ENCODE measurements at regions not wholly inside any gene's neighbourhood (a gene's known extent, or its start where the extent isn't known, plus 50 kb on each side); places are given as distances from the start of the nearest gene placed in this dataset.
"Not testable (repeated sequence)": the region's sequence is repeated elsewhere in the genome, so short reads cannot be mapped to it uniquely, and the experiment has no call there.

DNA sequence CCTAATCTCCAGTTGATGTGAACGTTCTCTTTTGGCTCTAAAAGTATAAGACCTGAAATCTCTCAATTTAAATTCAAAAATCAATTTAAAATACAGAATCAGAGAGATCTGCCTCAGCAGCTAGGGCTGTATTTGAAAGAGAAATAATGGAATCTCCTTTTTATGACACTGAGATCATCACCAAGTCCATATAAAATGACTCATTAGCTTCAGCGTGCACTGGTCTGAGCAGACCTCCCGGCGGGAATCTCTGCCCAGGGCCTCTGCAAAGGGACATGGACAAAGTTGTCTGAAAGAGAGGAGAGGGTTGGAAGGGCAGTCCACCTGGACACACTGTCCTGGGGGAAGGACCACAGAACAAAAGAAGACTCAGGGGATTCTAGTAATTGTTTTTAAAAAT, 855.6 kb downstream of the EFNB2 start:
- no peak overlapping the region for H3K27ac Mint-ChIP-seq
- no peaks in the 10 kb centered on the region for H3K36me3 Mint-ChIP-seq
- no peaks in the 10 kb centered on the region for H3K4me1 Mint-ChIP-seq (ENCODE audit: low read depth)
- H3K4me3 Mint-ChIP-seq: no peak overlapping the region
- no peaks in the 10 kb centered on the region for H3K9me3 Mint-ChIP-seq (ENCODE audit: low read depth)
- no peaks in the 10 kb centered on the region for H3K27me3 Mint-ChIP-seq

GRCh38 chr13:105678072-105678471, 857.4 kb downstream of the EFNB2 start:
- Mint-ChIP-seq H3K4me1 (ENCODE audit: low read depth) (no peaks in the 10 kb centered on the region), H3K27me3 (no peaks in the 10 kb centered on the region), H3K4me3 (no peak overlapping the region), H3K27ac (no peak overlapping the region), H3K36me3 (no peaks in the 10 kb centered on the region), H3K9me3 (ENCODE audit: low read depth) (no peaks in the 10 kb centered on the region)

- no peaks in the 10 kb centered on the region for H3K9me3 Mint-ChIP-seq (ENCODE audit: low read depth)
- H3K27me3 Mint-ChIP-seq: no peaks in the 10 kb centered on the region
- no peak overlapping the region for H3K27ac Mint-ChIP-seq
- H3K36me3 Mint-ChIP-seq: no peaks in the 10 kb centered on the region
- no peak overlapping the region for H3K4me3 Mint-ChIP-seq
- H3K4me1 Mint-ChIP-seq (ENCODE audit: low read depth): no peaks in the 10 kb centered on the region
These were observed 862.6 kb downstream of the EFNB2 start for GRCh38 chr13:105672881-105673280.

DNA sequence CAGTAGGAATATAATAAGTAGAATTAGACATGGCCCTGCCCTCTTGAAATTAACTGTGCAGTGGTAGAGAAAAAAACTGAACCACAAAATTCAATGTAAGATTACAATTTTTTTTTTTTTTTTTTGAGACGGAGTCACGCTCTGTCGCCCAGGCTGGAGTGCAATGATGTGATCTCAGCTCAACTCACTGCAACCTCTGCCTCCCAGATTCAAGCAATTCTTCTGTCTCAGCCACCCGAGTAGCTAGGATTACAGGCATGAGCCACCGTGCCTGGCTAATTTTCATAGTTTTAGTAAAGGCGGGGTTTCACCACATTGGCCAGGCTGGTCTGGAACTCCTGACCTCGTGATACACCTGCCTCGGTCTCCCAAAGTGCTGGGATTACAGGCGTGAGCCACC, 864.3 kb downstream of the EFNB2 start:
- not testable (repeated sequence) for H3K4me3 Mint-ChIP-seq; H3K27me3 Mint-ChIP-seq; H3K9me3 Mint-ChIP-seq (ENCODE audit: low read depth); H3K27ac Mint-ChIP-seq; H3K36me3 Mint-ChIP-seq; H3K4me1 Mint-ChIP-seq (ENCODE audit: low read depth)

GRCh38 chr13:105670179-105670990, 865.1 kb downstream of the EFNB2 start:
- no peak overlapping the region for H3K27ac Mint-ChIP-seq
- no peaks in the 10 kb centered on the region for H3K36me3 Mint-ChIP-seq
- no peaks in the 10 kb centered on the region for H3K4me1 Mint-ChIP-seq (ENCODE audit: low read depth)
- no peaks in the 10 kb centered on the region for H3K27me3 Mint-ChIP-seq
- H3K9me3 Mint-ChIP-seq (ENCODE audit: low read depth): no peaks in the 10 kb centered on the region
- H3K4me3 Mint-ChIP-seq: no peak overlapping the region

- Mint-ChIP-seq H3K4me1 (ENCODE audit: low read depth) (no peaks in the 10 kb centered on the region), H3K36me3 (no peaks in the 10 kb centered on the region), H3K27ac (no peak overlapping the region), H3K27me3 (no peaks in the 10 kb centered on the region), H3K9me3 (ENCODE audit: low read depth) (no peaks in the 10 kb centered on the region), H3K4me3 (no peak overlapping the region)
These were observed 870.2 kb downstream of the EFNB2 start for GRCh38 chr13:105665284-105665683.

DNA sequence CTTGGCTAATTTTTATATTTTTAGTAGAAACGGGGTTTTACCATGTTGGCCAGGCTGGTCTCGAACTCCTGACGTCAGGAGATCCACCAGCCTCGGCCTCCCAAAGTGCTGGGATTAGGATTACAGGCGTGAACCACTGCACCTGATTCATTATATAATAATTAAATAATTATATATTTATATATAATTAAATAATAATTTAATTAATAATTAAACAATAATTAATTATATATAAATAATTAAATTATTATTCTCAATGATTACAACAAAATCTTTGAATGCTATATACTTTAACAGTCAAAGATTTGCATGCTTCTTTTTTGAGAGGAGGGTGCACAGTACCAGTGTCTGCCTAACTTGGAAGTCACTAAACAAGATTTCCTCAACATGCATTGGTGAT, 872.3 kb downstream of the EFNB2 start:
- Mint-ChIP-seq H3K27ac (no peak overlapping the region), H3K4me1 (ENCODE audit: low read depth) (no peaks in the 10 kb centered on the region), H3K27me3 (no peaks in the 10 kb centered on the region), H3K4me3 (no peak overlapping the region), H3K36me3 (no peaks in the 10 kb centered on the region), H3K9me3 (ENCODE audit: low read depth) (no peaks in the 10 kb centered on the region)

DNA sequence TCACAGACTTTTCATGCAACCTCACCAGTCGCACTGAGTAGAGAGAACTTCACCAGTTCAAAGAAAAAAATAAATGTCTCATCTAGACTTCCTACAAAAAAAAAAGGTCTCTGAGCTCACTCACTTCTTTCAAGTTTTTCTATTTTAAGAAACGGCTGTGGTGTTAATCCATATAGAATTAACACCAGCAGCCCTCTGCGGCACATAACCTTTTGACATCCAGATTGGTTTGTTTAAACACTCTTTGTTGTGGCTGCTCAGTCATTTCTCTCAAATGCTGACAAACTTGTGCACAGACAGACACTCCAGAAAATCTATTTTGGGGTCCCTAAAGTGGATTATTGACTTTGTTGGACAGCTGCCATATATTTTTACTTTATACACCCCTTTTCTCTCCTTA, 874.9 kb downstream of the EFNB2 start:
- Mint-ChIP-seq H3K27me3 (no peaks in the 10 kb centered on the region), H3K9me3 (ENCODE audit: low read depth) (no peaks in the 10 kb centered on the region)

DNA sequence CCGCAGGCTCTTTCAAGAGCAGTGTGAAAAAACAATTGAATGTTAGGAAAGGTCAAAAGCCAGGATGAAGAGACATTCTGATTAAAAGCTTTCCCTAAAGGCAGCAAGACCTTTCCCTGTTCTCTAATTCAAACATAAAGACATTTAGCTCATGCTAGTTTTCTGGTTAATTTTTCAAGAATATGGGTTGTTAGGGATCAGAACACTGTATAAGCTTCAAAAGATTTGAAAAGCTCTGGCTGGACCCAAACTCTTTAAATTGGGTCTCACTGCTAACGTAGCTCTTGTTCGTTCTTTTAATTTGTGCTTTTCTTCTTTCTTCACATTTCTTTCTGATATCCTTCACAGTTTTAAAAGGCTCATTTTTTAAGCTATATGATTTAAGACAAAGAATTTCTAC, 877.0 kb downstream of the EFNB2 start:
- no peaks in the 10 kb centered on the region for H3K36me3 Mint-ChIP-seq
- no peak overlapping the region for H3K4me3 Mint-ChIP-seq
- no peaks in the 10 kb centered on the region for H3K27me3 Mint-ChIP-seq
- no peaks in the 10 kb centered on the region for H3K9me3 Mint-ChIP-seq (ENCODE audit: low read depth)
- no peaks in the 10 kb centered on the region for H3K4me1 Mint-ChIP-seq (ENCODE audit: low read depth)
- no peak overlapping the region for H3K27ac Mint-ChIP-seq

More for the DNA sequence above, 874.9 kb downstream of the EFNB2 start:
- no peak overlapping the region for H3K4me3 Mint-ChIP-seq
- H3K27ac Mint-ChIP-seq: no peak overlapping the region
- H3K4me1 Mint-ChIP-seq (ENCODE audit: low read depth): no peaks in the 10 kb centered on the region
- H3K36me3 Mint-ChIP-seq: no peaks in the 10 kb centered on the region

- Mint-ChIP-seq H3K4me3 (no peak overlapping the region), H3K36me3 (no peaks in the 10 kb centered on the region), H3K27ac (no peak overlapping the region), H3K9me3 (ENCODE audit: low read depth) (peaks cover 4% of the 10 kb centered on the region), H3K27me3 (no peaks in the 10 kb centered on the region), H3K4me1 (ENCODE audit: low read depth) (no peaks in the 10 kb centered on the region)
These were observed 880.4 kb downstream of the EFNB2 start for GRCh38 chr13:105655046-105655445.

DNA sequence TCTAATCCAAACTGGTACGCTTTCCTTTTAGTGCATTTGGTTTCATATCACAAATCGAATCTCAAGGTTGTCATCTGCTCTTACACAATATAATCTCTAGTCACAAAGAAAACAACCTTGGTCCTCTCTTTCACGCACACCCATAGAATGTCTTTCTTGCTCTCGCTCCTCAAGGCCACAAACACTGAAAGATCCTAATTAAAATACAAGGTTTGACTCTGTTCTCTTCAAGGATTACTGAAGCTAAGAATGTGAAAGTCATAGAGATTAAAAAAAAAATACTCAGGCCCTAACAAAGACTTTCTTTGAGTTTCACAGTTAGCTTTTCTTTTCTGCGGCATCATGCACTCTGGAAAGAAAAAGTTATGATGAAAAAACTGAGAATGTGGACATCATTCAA, 891.5 kb downstream of the EFNB2 start:
- Mint-ChIP-seq H3K27ac (no peak overlapping the region), H3K4me3 (no peak overlapping the region), H3K9me3 (ENCODE audit: low read depth) (peaks cover 5% of the 10 kb centered on the region), H3K36me3 (no peaks in the 10 kb centered on the region), H3K4me1 (ENCODE audit: low read depth) (no peaks in the 10 kb centered on the region), H3K27me3 (no peaks in the 10 kb centered on the region)

DNA sequence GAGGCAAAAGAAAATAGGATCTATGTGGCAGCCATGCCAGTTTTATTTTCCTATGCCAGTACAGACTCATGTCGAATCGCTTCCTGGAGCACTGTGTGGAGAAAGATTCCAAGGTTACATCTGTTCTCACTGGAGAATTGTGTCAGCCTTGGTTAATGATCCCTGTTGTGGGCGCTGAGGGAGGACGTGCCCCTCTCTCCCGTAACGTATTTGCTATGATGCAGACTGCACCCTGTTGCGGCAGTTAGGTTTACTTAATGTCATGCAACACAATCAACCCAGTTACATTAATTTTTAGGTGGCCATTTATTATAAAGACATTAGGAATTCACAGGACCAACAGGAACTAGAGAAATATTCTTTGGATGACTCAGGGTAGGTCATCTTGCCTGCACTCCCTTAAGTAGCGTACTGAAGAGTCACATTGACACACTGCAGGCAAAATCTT, 892.9 kb downstream of the EFNB2 start:
- Mint-ChIP-seq H3K4me1 (ENCODE audit: low read depth) (no peaks in the 10 kb centered on the region), H3K9me3 (ENCODE audit: low read depth) (no peaks in the 10 kb centered on the region)

DNA sequence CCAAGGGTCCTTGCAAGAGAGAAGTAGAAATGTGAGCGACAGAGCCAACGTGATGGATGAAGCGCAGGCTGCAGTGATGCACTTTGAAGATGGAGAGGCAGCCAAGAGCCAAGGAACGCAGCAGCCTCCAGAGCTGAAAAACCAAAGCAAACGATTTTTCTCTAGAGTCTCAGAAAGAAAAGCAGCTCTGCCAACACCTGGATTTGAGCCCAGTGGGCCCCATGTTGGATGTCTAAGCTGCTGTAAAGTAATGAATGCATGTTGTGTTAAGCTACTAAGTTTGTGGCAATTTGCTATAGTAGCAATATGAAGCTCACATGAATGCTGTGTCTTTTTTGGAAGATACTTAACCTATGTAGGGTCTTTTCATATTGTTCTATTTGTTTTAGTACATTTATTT, 894.3 kb downstream of the EFNB2 start:
- H3K36me3 Mint-ChIP-seq: no peaks in the 10 kb centered on the region
- H3K4me3 Mint-ChIP-seq: no peak overlapping the region
- H3K27ac Mint-ChIP-seq: no peak overlapping the region
- no peaks in the 10 kb centered on the region for H3K4me1 Mint-ChIP-seq (ENCODE audit: low read depth)
- H3K27me3 Mint-ChIP-seq: no peaks in the 10 kb centered on the region
- no peaks in the 10 kb centered on the region for H3K9me3 Mint-ChIP-seq (ENCODE audit: low read depth)

More for the DNA sequence above, 892.9 kb downstream of the EFNB2 start:
- Mint-ChIP-seq H3K27ac (no peak overlapping the region), H3K36me3 (no peaks in the 10 kb centered on the region), H3K4me3 (no peak overlapping the region), H3K27me3 (no peaks in the 10 kb centered on the region)

DNA sequence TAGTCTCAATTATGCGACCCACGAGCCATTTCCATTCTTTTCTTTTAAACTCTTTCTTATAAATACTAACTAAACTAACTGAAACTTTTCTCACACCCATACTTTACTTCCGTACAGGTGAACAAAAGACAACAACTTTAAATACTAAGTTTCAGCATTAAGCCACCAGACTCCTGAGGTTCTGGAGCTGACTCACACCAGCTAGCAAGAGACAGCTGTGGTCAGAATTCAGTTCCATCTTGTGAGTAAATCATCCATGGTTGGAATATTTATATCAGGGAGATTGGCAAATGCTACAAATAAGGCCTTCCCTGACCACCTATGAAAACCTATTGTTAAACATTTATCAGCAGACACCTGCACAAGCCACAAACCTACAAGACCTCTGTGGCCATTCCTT, 897.0 kb downstream of the EFNB2 start:
- H3K36me3 Mint-ChIP-seq: no peaks in the 10 kb centered on the region
- no peaks in the 10 kb centered on the region for H3K4me1 Mint-ChIP-seq (ENCODE audit: low read depth)

GRCh38 chr13:105634059-105634458, 901.4 kb downstream of the EFNB2 start:
- H3K36me3 Mint-ChIP-seq: no peaks in the 10 kb centered on the region
- H3K4me3 Mint-ChIP-seq: no peak overlapping the region
- H3K9me3 Mint-ChIP-seq (ENCODE audit: low read depth): no peaks in the 10 kb centered on the region
- no peaks in the 10 kb centered on the region for H3K4me1 Mint-ChIP-seq (ENCODE audit: low read depth)
- H3K27me3 Mint-ChIP-seq: peaks cover 3% of the 10 kb centered on the region
- H3K27ac Mint-ChIP-seq: no peak overlapping the region

More for the DNA sequence above, 897.0 kb downstream of the EFNB2 start:
- Mint-ChIP-seq H3K4me3 (no peak overlapping the region), H3K9me3 (ENCODE audit: low read depth) (no peaks in the 10 kb centered on the region), H3K27me3 (no peaks in the 10 kb centered on the region), H3K27ac (no peak overlapping the region)

GRCh38 chr13:105630431-105630830, 905.0 kb downstream of the EFNB2 start:
- H3K4me3 Mint-ChIP-seq: no peak overlapping the region
- H3K9me3 Mint-ChIP-seq (ENCODE audit: low read depth): no peaks in the 10 kb centered on the region
- no peaks in the 10 kb centered on the region for H3K36me3 Mint-ChIP-seq
- peaks cover 3% of the 10 kb centered on the region for H3K27me3 Mint-ChIP-seq
- H3K4me1 Mint-ChIP-seq (ENCODE audit: low read depth): no peaks in the 10 kb centered on the region
- no peak overlapping the region for H3K27ac Mint-ChIP-seq
